NCI-H345 treated with DMSO at 0.1 percent for 48 hours (cell line): ENCODE measurements at regions not wholly inside any gene's neighbourhood (a gene's known extent, or its start where the extent isn't known, plus 50 kb on each side); places are given as distances from the start of the nearest gene placed in this dataset.

ENCODE experiments used
- DNase-seq: peaks from one replicate; lab custom pipeline; 2025; ENCODE audit not compliant: unreplicated experiment; lab: John Stamatoyannopoulos, UW

DNA sequence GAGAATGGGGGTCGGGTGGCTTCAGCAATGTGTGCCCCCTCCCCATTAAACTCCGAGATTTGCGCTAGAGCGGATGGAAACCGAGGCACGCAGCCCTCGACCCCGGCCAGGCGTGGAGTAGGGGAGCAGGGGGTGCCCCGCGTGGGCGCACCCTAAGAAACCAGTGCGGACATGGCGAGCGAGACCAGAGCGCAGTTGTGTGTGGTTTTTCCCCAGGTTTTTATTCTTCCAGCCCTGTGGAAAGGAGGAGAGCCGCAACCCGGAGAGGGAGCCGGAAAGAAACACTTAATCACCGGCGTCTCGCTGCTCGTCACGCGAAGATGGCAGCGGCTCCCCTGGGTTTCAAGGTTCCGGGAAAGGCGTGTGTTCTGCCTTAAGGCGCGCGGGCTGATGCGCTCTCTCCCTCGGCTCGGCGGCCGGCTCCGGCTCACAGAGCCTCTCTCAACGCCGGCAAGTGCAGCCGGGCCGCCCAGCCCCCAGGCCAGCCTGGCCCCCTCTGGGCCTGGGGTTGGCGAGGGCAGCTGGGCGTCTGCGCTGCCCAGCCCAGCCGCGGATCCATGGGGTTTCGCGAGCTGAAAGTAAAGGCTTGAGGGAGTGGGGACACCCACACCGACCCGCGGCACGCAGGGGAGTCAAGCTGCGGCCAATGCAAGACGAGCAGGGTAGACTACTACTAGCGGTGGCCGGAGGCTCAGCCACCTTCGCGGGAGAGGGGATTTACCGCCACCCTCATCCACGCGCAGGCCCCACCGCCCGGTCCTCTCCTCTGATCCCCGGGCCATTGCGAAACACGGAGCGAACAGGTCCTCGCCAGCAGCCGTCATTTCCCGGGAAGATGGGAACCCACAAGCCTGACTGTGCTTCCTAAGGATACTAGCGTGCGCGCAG, 74.0 kb upstream of the BCOR start:
- DNase-seq, result no peak

DNA sequence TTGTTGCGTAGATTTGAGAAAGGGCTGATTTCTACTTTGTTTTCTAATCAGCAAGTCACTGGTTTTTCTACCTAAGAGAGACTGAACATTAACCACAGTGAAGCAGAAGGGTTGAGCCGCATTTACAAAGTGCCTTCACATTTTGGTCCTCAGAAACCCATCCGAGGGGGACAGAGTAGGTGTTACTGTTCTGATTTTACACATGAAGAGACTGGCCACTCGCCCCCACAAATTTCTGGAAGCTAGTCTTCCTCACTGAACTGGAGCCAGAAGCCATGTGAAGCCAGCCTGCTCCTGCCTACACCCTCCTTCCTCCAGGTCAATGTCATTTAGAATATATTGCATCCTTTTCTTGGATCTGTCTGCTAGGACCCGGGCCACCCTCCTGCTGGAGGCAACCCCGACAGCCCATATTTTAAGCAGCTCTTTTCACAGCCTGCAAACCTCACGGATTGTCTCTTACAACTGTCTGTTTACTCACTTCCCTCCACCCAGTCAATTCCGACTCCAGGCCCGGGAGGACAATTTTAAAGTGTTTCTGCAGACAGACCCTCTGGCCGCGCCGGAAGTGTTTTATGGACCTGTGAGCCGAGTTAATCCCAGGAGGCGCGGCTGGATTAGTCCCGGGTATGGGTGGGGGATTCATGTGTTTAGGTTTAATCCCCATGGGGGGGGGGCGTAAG, 73.2 kb upstream of the BCOR start:
- DNase-seq, result no peak

DNA sequence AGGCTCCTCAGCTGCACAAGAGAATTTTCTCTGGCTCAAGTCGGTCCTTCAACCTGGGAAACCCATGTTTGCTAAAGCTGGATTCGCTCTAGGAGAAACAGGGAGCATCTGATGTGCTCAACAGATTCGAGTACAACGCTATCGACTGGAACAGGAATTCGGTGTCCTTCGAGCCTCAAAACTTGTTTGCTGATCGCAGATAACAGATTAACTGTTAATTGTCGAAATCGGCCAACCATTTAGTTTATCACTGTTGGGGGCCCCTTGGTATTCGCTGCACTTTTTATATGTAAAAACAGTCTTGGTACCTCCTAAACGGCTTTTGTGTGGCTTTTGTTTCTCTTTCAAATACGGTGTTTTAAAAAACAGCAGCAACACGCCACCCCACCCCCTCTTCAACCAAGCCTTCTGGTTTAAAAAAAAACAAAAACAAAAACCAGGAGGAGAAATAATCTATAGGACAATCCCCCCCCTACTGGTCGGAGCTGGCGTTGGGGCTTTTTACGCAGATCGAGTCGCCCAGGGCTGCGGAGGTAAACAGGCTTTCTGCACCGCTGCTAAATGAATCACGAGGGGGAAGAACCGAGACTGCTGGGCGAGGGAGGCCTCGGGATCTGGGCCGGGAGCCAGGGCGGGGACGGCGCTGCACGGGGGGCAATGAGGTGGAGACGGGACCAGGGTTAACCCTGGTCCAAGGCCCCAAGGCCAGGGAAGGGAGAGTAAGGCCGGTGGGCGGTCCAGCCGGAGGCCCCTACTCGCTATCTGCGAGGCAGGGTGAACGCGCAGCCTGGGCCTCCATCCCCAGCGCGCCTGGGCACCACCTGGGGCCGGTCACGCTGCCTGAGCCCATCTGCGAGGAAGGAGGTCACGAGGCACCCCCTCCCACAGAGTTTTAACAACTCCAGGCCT, 71.7 kb upstream of the BCOR start:
- DNase-seq, result peak; percentile 38

- no peak for DNase-seq
These were observed 70.8 kb upstream of the BCOR start for GRCh38 chrX:40168480-40169011.

- no peak for DNase-seq
These were observed 70.2 kb upstream of the BCOR start for GRCh38 chrX:40167850-40168479.

- no peak for DNase-seq
These were observed 69.6 kb upstream of the BCOR start for GRCh38 chrX:40167233-40167849.

DNA sequence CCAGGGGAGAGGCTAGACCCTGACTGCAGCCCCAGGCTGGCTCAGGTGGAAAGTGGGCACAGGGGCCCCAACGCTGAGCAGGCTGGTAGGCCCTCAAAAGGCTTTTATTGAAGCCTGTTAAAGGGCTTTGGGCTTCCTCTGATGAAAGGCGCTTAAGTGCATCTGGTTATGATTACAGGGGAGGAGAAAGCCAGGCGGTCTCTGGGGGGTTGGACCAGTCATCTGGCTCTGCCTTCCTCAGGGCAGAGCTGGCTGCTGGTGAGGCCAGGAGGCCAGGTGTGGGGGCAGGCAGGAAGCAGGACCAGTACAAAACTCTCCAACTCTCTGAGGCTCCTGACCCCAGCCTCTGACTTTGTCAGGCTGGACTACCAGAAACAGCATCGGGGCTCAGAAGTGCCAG, 68.8 kb upstream of the BCOR start:
- DNase-seq, result no peak

- DNase-seq, result no peak
These were observed 68.1 kb upstream of the BCOR start for GRCh38 chrX:40165861-40166260.

- no peak for DNase-seq
These were observed 67.4 kb upstream of the BCOR start for GRCh38 chrX:40165206-40165605.

GRCh38 chrX:40164751-40165150, 67.0 kb upstream of the BCOR start:
- no peak for DNase-seq

- no peak for DNase-seq
These were observed 60.4 kb upstream of the BCOR start for GRCh38 chrX:40158036-40158706.

DNA sequence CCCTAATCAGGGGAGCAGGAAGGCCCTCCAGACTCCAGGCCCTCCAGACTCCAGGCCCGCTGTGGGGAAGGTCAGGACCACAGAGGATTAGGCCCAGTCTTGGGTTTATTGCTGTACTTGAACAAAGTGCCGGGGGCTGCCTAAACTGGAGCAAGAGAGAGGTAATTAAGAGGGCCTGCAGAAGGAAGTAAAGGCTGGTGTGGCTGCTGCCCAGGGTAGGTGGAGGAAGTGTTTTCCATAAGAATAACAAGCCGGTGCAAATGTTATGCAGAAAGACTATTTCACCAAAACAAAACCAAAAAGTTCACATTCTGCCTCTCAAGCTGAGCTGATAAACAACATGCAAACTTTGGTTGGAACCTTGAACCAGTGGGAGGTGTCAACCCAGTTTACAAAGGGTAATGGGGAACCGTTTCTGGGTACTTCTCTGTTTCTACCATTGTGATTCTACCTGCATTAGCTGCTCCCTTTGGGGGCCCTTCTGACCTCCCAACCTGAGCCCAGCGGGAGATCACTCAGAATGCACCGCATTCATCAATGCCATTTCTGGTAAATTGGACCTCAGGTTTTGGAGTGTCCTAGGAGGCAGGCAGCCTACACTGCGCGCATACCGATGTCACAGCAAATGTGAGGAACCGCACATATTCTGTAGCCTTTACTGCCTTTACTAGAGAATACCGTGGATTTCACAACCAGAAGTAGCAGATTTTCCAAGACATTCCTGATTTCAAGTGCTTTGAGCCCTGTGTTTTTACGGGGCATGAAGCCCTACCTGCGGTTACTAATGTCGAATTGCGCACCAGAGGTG, 59.7 kb upstream of the BCOR start:
- DNase-seq, result no peak

DNA sequence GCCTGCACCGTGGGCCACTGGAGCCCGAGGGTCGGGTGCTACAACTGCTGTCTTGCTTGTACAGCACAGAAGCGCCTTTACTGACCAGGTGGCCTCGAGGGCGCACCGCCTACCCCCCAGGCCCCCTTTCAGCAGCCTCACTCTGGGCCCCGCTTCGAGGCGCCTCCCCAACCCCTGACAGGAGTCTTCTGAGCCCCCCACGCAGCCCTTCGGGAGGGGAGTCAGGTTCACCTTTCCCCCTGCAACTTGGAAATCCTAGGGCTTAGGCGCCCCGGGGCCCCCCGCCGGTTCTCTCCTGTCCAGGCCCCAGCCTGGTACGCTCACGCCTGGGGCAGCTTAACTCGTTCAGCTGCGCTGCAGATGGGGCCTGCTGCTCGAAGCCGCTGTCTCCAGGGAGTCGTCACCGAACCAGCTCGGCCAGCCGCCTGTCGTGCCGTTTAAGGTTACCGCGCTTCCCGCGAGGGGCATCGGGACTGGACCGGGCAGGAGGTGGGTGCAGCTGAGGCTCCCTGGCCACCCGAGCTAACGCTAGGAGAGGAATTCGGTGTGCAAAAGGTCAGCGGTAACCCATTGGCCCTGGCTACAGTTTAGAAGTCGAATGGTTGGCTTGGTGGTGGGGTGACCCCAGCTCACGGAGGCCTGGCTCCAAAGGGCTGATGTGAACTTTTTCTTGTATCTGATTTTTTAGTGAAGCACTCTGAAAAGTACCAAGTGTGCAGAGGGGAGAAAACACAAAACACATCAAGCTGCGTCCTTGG, 58.9 kb upstream of the BCOR start:
- no peak for DNase-seq

GRCh38 chrX:40155589-40156469, 58.1 kb upstream of the BCOR start:
- DNase-seq, result no peak

GRCh38 chrX:40154853-40155588, 57.3 kb upstream of the BCOR start:
- no peak for DNase-seq

DNA sequence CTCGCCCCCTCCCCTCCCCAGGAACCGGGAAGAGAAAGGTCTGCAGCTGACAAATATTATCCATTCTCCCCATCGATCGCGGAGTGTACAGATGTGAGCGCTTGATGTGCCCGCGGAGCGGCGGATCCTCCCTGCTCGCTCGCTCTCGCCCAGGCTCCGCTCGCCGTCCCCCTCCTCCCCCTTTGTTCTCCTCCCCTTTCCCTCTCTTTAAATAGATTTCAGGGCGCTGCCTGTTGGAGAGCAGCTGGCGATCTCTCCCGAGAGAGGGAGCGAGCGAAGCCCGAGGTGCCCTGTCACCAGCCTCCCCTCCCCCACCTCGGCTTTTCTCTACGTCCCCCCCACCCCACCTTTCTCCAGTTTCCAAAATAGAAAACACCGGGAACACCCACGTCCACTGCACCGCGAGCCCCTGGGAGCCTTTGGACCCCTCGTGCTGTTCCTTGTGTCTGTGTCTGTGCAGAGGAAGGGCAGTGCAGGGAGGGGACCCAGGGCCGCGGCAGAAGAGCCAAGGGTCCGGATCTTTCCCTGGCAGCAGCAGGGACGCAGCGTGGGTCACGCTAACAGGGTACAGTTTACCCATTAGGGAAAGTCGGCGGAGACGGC, 56.6 kb upstream of the BCOR start:
- no peak for DNase-seq
